Prostate gland (tissue), 2 donors: ENCODE measurements at regions not wholly inside any gene's neighbourhood (a gene's known extent, or its start where the extent isn't known, plus 50 kb on each side); places are given as distances from the start of the nearest gene placed in this dataset.

Source experiments
- DNase-seq: peaks from one replicate; pipeline ENCODE4 v3.0.0-alpha.2; 2019; ENCODE audit warnings: low spot score
- H3K27ac ChIP-seq, 2 donors: fragments of 200-600 bp; sonication (generic); 2 replicates each; pipeline ENCODE4 v1.5.1; 2017 to 2019
- H3K27me3 ChIP-seq: fragments of 200-600 bp; sonication (generic); replicated peaks from 2 replicates; pipeline ENCODE4 v1.5.1; 2019; ENCODE audit not compliant: insufficient read depth
- H3K36me3 ChIP-seq, 2 donors: fragments of 200-600 bp; sonication (generic); 1 replicate in 1 of 2; 2 replicates in 1 of 2; pipeline versions ENCODE4 v1.5.1 to v1.8.1; 2017 to 2019
- H3K4me1 ChIP-seq: fragments of 200-600 bp; sonication (generic); replicated peaks from 2 replicates; pipeline ENCODE4 v1.5.1; 2019
- H3K4me3 ChIP-seq, 2 donors: fragments of 200-600 bp; sonication (generic); 2 replicates each; pipeline ENCODE4 v1.5.1; 2017 to 2019
- H3K9me3 ChIP-seq: fragments of 200-600 bp; sonication (generic); 2 replicates; pipeline ENCODE4 v1.5.1; 2017
- POLR2A ChIP-seq: fragments of 450-650 bp; IDR thresholded peaks from one replicate; pipeline ENCODE4 v1.6.1; 2016; ENCODE audit warnings: antibody characterized with exemption, mild to moderate bottlenecking
- POLR2AphosphoS5 ChIP-seq: sonication (generic); formaldehyde crosslinking; IDR thresholded peaks from one replicate; pipeline ENCODE4 v1.6.1; 2017; ENCODE audit warnings: antibody characterized with exemption
- WGBS: methylation state at CpG from one replicate; pipeline ENCODE4 v1.1.5; 2018; 5-methylcytosine and 5-hydroxymethylcytosine counted together
- intact Hi-C: fragments of 100-400 bp; cut with DNase I; formaldehyde crosslinking; loops from one replicate; pipeline ENCODE4 v1.14.2; 2022
- TF ChIP-seq, protein P1 (sequence below), 4 experiments: fragments of 200-600 bp in 2 of 4; fragments of 450-650 bp in 2 of 4; sonication (generic) in 2 of 4; IDR thresholded peaks; 1 replicate in 3 of 4; 2 replicates in 1 of 4; pipeline ENCODE4 v1.5.1; 2016 to 2019; ENCODE audit warnings: antibody characterized with exemption in 4 of 4, mild to moderate bottlenecking in 2 of 4, moderate library complexity in 2 of 4

- TF ChIP-seq POLR2AphosphoS5 (no peak), POLR2A (no peak)
- TF ChIP-seq, protein P1, sequence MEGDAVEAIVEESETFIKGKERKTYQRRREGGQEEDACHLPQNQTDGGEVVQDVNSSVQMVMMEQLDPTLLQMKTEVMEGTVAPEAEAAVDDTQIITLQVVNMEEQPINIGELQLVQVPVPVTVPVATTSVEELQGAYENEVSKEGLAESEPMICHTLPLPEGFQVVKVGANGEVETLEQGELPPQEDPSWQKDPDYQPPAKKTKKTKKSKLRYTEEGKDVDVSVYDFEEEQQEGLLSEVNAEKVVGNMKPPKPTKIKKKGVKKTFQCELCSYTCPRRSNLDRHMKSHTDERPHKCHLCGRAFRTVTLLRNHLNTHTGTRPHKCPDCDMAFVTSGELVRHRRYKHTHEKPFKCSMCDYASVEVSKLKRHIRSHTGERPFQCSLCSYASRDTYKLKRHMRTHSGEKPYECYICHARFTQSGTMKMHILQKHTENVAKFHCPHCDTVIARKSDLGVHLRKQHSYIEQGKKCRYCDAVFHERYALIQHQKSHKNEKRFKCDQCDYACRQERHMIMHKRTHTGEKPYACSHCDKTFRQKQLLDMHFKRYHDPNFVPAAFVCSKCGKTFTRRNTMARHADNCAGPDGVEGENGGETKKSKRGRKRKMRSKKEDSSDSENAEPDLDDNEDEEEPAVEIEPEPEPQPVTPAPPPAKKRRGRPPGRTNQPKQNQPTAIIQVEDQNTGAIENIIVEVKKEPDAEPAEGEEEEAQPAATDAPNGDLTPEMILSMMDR (IDR thresholded peaks at IDR 0.05): no peak
- no peak for DNase-seq
- intact Hi-C loops: no loop called here
- H3K36me3 ChIP-seq: no peaks in the 10 kb centered on the region
- H3K4me1 ChIP-seq: no peaks in the 10 kb centered on the region
- H3K27ac ChIP-seq: no peak overlapping the region
- H3K9me3 ChIP-seq: no peaks in the 10 kb centered on the region
- H3K27me3 ChIP-seq: no peaks in the 10 kb centered on the region
- WGBS: 79% methylated on average over 2 of the region's 2 CpGs
- H3K4me3 ChIP-seq: no peak overlapping the region
Measured at GRCh38 chr4:104751468-104751867, 256.8 kb upstream of the CXXC4 start.

- TF ChIP-seq, protein P1 (IDR thresholded peaks at IDR 0.05): no peak
- no peak for TF ChIP-seq POLR2A
- no peak for TF ChIP-seq POLR2AphosphoS5
- Histone ChIP-seq H3K27ac (no peak overlapping the region), H3K4me1 (no peaks in the 10 kb centered on the region), H3K4me3 (no peak overlapping the region), H3K9me3 (no peaks in the 10 kb centered on the region), H3K27me3 (no peaks in the 10 kb centered on the region), H3K36me3 (no peaks in the 10 kb centered on the region)
- intact Hi-C loops: no loop called here
- 33% methylated on average over 1 of the region's 1 CpG for WGBS
- no peak for DNase-seq
Measured at GRCh38 chr4:104752337-104752736, 257.6 kb upstream of the CXXC4 start.

GRCh38 chr4:104756837-104757236 lies 262.1 kb upstream of the CXXC4 start:
- no peak overlapping the region for H3K4me3 ChIP-seq
- no peak for DNase-seq
- no peaks in the 10 kb centered on the region for H3K36me3 ChIP-seq
- no peaks in the 10 kb centered on the region for H3K27me3 ChIP-seq
- no peak for TF ChIP-seq POLR2AphosphoS5
- TF ChIP-seq, protein P1 (IDR thresholded peaks at IDR 0.05): no peak
- no peak for TF ChIP-seq POLR2A
- WGBS: 82% methylated on average over 1 of the region's 1 CpG
- H3K9me3 ChIP-seq: no peaks in the 10 kb centered on the region
- H3K4me1 ChIP-seq: no peaks in the 10 kb centered on the region
- intact Hi-C loops: no loop called here
- H3K27ac ChIP-seq: no peak overlapping the region

GRCh38 chr4:104758574-104758973 lies 263.9 kb upstream of the CXXC4 start:
- H3K27ac ChIP-seq: no peak overlapping the region
- 91% methylated on average over 2 of the region's 2 CpGs for WGBS
- no peak overlapping the region for H3K4me3 ChIP-seq
- H3K4me1 ChIP-seq: no peaks in the 10 kb centered on the region
- no peaks in the 10 kb centered on the region for H3K9me3 ChIP-seq
- H3K36me3 ChIP-seq: no peaks in the 10 kb centered on the region
- no peak for TF ChIP-seq POLR2AphosphoS5
- TF ChIP-seq POLR2A: no peak
- H3K27me3 ChIP-seq: no peaks in the 10 kb centered on the region
- intact Hi-C loops: no loop called here
- DNase-seq: no peak

DNA sequence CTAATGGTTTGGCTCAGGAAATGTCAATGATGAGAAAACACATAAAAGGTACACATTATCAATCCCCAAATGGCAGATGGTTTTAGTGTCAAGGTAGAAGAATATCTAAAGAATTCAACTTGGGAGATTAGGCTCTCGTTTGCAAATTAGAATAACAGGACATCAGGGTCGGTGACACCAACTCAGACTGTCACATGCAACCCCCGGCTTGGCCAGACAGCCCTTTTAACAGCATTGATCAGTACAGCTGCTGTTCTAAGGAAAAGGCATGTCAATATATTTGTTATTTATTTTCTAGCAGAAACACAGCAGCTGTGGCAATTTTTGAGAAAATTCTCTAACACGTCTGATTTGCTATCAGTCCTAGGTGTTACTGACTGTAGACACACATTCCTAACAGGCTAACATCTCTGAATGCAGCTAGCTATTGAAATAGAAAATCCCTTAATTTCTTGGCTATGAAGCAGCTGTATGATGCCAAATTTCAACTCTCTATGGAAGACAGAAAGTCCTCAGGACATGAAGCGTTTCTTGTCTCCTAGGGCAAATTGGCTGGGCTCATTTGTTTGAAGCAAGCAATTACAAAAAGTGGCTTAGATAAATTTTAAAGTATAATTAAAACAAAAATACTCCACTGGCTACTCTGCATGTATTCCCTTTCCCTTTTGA lies 269.0 kb upstream of the CXXC4 start:
- 27% methylated on average over 5 of the region's 5 CpGs for WGBS
- H3K9me3 ChIP-seq: no peaks in the 10 kb centered on the region
- no peaks in the 10 kb centered on the region for H3K36me3 ChIP-seq
- TF ChIP-seq POLR2A: no peak
- TF ChIP-seq, protein P1 (IDR thresholded peaks at IDR 0.05): no peak
- no peak for DNase-seq
- H3K4me1 ChIP-seq: no peaks in the 10 kb centered on the region
- H3K27me3 ChIP-seq: no peaks in the 10 kb centered on the region
- intact Hi-C loops: no loop called here
- H3K27ac ChIP-seq: no peak overlapping the region
- H3K4me3 ChIP-seq: no peak overlapping the region
